Kidney epithelial cell (primary cell): ENCODE measurements at regions not wholly inside any gene's neighbourhood (a gene's known extent, or its start where the extent isn't known, plus 50 kb on each side); places are given as distances from the start of the nearest gene placed in this dataset.

Experiments used
- DNase-seq: peaks from one replicate; pipeline ENCODE4 v3.0.0-alpha.2; 2010; ENCODE audit warnings: low read depth
- H3K27me3 ChIP-seq: 2 replicates; pipeline ENCODE4 v1.6.0; 2011; ENCODE audit warnings: low read length; ENCODE audit not compliant: control insufficient read depth, insufficient read depth
- H3K36me3 ChIP-seq: 2 replicates; pipeline ENCODE4 v1.5.1; 2011; ENCODE audit warnings: low read length; ENCODE audit not compliant: control insufficient read depth, insufficient read depth
- H3K4me3 ChIP-seq: 2 replicates; pipeline ENCODE4 v1.5.1; 2011; ENCODE audit warnings: low read depth, mild to moderate bottlenecking, control low read depth, low read length
- CTCF ChIP-seq: IDR thresholded peaks from 2 replicates; pipeline ENCODE4 v1.5.1; 2011; ENCODE audit warnings: mild to moderate bottlenecking, moderate library complexity, low read length, control low read depth, inconsistent platforms; ENCODE audit not compliant: insufficient read depth, poor library complexity, severe bottlenecking

DNA sequence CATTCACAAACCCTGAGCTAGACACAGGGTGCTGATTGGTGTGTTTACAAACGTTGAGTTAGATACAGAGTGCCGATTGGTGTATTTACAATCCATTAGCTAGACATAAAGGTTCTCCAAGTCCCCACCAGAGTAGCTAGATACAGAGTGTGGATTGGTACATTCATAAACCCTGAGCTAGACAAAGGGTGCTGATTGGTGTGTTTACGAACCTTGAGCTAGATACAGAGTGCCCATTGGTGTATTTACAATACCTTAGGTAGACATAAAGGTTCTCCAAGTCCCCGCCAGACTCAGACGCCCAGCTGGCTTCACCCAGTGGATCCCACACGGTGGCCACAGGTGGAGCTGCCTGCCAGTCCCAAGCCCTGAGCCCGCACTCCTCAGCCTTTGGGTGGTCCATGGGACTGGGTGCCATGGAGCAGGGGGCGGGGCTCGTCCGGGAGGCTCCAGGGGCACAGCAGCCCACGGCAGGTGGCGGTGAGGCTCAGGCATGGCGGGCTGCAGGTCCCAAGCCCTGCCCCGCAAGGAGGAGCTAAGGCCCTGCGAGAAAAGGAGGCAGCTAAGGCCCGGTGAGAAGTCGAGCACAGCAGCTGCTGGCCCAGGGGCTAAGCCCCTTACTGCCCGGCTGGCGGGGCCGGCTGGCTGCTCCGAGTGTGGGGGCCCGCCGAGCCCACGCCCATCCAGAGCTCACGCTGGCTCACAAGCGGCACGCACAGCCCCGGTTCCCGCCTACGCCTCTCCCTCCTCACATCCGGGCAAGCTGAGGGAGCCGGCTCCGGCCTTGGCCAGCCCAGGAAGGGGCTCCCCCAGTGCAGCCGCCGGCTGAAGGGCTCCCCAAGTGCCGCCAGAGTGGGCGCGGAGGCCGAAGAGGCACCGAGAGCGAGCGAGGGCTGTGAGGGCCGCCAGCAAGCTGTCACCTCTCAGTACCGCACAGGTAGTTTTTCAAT, 1039.2 kb upstream of the CDH9 start:
- DNase-seq: no peak
- no peak for TF ChIP-seq CTCF

GRCh38 chr5:28066856-28067255, 1028.5 kb upstream of the CDH9 start:
- Histone ChIP-seq H3K27me3 (no peaks in the 10 kb centered on the region), H3K36me3 (no peaks in the 10 kb centered on the region), H3K4me3 (no peak overlapping the region)
- no peak for DNase-seq
- TF ChIP-seq CTCF: no peak

More for the DNA sequence above, 1039.2 kb upstream of the CDH9 start:
- Histone ChIP-seq H3K4me3 (no peak overlapping the region), H3K27me3 (no peaks in the 10 kb centered on the region), H3K36me3 (no peaks in the 10 kb centered on the region)

DNA sequence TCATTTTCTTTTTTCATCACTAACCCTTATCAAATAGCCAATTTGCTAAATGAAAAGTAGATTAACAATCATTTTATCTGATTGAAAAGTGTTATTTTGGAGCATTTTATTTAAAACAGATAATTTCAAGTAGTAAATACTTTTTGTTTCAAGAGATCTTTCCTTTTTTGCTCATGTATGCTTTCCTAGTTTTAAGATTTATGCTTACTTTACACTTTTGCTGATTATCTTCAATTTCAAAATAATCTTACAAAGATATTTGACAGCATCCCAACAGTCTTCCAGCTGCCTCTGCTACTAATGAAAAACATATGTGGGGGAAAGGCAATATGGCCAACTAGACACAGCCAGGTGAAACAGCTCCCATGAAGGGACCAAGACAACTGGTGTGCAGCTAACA, 1027.3 kb upstream of the CDH9 start:
- no peaks in the 10 kb centered on the region for H3K27me3 ChIP-seq
- TF ChIP-seq CTCF: no peak
- no peaks in the 10 kb centered on the region for H3K36me3 ChIP-seq
- no peak for DNase-seq
- no peak overlapping the region for H3K4me3 ChIP-seq

DNA sequence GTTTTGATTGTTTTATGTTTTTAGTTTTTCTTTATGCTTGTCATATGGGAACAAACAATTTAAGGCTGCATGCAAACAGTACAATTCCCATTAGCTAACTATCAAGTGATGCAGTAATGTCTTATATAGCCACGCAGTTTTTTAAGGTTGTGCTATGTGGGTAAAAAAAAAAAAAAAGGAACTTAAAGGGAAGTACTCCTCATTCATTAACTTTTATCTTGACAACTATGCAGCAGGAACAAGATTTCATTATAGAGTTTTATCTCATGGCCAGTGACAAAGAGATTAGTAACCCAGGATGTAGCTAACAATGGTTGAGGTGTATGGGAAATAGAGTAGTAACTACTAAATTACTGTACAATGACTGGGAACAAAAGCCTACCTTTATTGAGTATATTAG, 1008.2 kb upstream of the CDH9 start:
- H3K27me3 ChIP-seq: no peaks in the 10 kb centered on the region
- no peaks in the 10 kb centered on the region for H3K36me3 ChIP-seq
- DNase-seq: no peak
- H3K4me3 ChIP-seq: no peak overlapping the region
- TF ChIP-seq CTCF: no peak

DNA sequence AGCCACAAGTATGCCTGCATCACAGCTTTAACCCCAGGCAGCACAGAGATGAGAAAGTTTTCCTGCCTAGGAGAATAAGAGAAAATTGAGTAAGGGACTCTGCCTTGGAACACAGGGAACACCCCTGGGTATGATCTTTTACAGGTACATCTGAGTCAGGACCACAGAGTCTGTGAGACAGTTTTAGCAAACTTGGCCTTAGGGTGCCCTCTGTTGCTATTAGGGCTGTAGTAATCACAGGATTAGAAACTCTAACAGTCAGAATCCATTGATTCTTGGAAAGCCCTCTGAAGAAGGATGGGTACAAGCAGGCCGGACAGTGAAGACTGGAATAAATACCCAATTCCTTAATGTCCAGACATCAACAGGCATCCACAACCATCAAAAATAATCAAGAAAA, 989.5 kb upstream of the CDH9 start:
- Histone ChIP-seq H3K36me3 (no peaks in the 10 kb centered on the region), H3K4me3 (no peak overlapping the region), H3K27me3 (no peaks in the 10 kb centered on the region)
- no peak for TF ChIP-seq CTCF
- no peak for DNase-seq

DNA sequence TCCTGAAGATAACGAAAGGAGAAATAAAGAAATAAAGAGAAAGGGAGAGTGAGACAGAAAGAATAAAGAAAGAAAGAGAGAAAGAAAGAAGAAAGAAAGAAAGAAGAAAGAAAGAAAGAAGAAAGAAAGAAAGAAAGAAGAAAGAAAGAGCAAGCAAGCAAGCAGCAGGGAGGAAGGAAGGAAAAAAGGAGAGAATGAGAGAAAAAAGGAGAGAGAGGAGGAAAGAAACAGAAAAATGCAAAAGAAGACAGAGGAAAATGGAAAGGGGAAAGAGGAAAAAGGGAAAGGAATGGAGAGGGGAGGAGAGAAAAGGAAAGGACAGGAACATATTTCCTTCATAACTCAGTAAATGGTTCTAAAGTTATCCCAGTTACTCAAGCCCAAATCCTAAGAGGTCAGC, 978.8 kb upstream of the CDH9 start:
- no peak for TF ChIP-seq CTCF
- no peak overlapping the region for H3K4me3 ChIP-seq
- H3K27me3 ChIP-seq: no peaks in the 10 kb centered on the region
- DNase-seq: no peak
- no peaks in the 10 kb centered on the region for H3K36me3 ChIP-seq
